ENCODE measurements at regions not wholly inside any gene's neighbourhood (a gene's known extent, or its start where the extent isn't known, plus 50 kb on each side); places are given as distances from the start of the nearest gene placed in this dataset.

DNA sequence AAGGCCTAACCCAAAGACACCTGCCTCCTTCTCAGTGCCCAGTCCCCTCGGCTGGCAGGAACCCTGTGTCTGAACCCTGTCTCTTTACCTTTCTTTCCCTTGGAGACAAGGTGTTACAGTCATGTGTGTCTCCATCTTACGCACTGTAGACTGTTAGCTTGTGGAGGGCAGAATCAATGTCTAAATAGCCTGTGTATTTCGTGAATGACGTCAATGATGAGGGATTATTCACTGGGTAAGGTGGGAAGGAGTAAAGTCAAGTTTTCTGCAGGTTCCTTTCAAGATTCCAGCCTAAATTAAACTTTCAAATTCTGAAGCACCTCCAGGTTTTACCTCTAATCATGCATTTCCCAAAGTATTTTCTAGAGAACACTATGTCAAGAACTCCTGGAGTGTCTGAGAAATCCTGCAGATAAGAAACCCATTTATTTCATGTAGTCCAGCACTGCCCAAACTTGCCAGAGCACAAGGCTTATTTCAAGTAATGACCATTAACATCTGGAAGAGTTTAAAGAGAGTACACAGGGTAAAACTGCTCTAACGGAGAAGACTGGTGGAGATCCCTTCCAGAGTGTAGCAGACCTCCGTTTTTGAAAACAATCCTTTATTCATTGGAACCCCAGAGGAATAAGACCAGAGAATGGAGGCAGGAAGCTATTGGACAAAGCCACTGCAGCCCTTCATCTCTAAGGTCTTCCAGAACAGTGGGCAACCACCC is 72.8 kb downstream of the KCNF1 start:
- no peak for DNase-seq (ENCODE audit: low read depth in 4 of 4, low spot score in 2 of 4)

DNA sequence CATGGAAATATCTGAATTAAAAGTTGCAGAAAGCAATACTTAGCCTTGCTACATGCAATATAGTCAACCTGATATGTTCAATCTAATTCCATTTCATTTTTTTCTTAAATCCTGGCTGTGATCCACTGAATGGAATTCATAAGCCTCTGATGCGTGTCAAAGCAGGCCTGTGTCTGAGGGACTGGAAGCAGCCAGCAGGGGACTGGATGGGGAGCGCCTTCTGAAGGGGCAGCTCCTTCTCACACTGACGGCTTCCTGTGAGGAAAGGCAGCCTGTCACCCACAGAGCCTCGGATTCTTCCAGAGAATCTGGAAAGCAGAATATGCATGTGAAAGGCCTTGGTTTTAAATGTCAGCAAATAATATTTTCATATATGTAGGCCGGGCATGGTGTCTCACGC is 73.5 kb downstream of the KCNF1 start:
- no peak for DNase-seq (ENCODE audit: low read depth in 4 of 4, low spot score in 2 of 4)

DNA sequence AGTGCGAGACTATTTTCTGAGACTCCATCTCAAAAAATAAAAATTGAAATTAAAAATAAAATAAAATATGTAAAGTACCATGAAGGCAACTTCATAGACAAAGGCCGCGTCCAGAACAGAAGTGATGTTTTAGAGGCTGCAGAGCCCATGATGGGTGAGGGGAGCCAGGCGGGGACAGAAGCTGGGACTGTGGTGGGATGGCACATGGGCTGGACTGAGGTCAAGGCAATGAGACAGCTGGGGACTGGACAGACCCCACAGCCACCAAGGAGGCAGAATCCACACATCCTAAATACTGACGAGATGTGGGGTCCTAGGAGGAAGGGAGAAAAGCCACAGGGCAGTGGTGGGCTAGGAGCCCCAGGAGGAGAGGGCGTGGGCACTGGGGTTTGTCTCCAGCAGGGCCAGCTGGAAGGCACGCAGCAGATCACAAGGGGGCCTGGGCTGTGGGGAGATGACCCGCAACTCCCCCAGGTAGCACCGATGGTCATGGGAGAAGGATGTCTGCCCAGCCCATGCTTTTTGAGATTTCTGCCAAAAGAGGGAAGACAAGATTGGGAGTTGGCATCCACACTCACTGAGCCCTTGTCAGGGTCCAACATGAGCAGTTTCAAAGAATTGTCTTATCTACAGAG is 74.3 kb downstream of the KCNF1 start:
- DNase-seq (ENCODE audit: low read depth in 4 of 4, low spot score in 2 of 4) = no peak

DNA sequence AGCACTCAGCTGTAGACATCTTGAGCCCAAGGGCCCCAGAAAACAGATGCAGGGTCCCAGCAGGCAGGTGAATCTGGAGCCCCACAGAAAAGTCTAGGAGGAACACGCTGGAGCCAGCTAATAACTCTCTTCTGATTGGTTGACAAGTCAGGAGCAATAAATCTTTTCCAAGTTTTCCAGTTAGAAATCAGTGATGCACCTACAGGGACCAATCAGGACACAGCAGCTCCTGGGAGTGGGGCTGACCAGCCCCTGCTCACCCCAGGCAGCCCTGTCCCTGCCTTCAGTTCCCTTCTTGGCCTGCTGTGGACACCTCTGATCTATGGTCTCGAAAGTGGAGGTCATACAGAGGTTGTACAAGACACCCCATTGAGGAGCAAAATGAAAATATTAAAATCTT is 75.7 kb downstream of the KCNF1 start:
- no peak for DNase-seq (ENCODE audit: low read depth in 4 of 4, low spot score in 2 of 4)

DNA sequence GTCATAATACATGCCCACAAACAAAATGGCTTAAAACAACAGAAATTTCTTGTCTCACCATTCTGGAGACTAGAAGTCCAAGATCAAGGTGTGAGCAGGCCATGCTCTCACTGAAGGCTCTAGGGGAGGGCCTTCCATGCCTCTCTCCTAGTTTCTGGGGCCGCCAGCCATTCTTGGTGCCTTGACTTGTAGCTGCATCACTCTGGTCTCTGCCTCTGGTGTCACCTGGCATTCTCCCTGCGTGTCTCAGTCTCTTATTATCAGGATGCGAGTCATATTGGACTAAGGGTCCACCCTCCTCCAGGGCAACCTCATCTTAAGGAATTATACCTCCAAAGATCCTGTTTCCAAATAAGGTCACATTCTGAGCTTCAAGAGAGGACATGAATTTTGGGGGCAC is 76.1 kb downstream of the KCNF1 start:
- no peak for DNase-seq (ENCODE audit: low read depth in 4 of 4, low spot score in 2 of 4)

DNA sequence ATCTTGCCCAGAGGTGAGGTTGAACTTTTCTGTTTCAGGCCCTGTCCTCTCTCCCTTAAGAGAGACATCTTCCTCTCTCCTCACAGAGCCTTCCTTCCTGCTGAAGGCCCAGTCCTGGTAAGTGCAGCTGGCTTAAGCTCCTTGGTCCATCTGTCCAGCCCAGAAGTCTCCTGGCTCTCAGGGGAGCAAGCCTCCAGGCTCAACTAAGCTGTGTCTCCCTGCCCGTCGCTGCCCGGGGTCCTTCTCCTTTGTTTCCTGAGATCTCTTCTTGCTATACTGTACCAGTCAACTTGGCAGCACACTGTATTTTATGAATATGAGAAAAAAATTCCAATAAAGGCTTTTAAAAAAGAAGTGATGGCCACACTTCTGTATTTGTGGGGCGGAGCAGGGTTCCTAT is 77.4 kb downstream of the KCNF1 start:
- no peak for DNase-seq (ENCODE audit: low read depth in 4 of 4, low spot score in 2 of 4)

DNA sequence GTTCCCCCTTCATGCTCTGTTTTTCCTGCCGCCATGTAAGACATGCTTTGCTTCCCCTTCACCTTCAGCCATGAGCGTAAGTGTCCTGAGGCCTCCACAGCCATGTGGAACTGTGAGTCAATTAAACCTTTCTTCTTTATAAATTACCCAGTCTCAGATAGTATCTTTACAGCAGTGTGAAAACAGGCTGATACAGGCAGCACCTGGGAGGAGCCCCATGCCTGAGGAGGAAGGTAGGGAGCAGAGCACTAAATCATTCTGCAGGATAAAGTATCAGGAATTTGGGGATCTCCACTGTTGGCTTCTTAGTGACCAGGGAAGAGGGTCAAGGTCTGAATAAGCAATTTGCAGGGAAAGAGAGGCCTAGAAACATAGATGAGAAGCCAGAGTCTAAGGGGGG is 78.0 kb downstream of the KCNF1 start:
- no peak for DNase-seq (ENCODE audit: low read depth in 4 of 4, low spot score in 2 of 4)

DNA sequence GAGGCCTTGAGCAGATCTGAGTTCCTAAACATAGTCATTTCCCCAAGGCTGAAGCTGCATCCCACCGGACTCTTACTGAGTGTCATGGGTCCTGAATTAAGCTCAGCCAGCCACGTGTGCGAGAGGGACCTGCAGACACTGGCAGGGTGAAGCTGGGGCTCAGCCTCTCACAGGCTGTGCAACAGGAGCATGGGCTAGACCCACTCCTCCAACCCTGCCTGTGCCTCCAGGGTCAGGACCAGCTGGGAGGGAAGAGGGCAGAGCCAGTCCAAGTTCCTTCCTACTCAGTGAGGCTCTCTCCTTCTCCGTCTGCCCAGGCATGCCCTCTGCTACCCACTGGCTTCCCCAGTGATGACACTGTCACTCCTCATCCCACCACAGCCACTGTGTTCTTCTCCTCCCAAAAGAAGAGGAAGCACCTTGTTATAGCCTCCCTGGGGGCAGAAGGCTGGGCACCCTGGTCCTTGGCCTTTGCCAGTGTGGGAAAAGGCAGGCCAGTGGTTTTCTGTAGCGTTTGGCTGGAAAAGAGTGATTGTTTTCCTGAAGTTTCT is 78.9 kb downstream of the KCNF1 start:
- no peak for DNase-seq (ENCODE audit: low read depth in 4 of 4, low spot score in 2 of 4)

DNA sequence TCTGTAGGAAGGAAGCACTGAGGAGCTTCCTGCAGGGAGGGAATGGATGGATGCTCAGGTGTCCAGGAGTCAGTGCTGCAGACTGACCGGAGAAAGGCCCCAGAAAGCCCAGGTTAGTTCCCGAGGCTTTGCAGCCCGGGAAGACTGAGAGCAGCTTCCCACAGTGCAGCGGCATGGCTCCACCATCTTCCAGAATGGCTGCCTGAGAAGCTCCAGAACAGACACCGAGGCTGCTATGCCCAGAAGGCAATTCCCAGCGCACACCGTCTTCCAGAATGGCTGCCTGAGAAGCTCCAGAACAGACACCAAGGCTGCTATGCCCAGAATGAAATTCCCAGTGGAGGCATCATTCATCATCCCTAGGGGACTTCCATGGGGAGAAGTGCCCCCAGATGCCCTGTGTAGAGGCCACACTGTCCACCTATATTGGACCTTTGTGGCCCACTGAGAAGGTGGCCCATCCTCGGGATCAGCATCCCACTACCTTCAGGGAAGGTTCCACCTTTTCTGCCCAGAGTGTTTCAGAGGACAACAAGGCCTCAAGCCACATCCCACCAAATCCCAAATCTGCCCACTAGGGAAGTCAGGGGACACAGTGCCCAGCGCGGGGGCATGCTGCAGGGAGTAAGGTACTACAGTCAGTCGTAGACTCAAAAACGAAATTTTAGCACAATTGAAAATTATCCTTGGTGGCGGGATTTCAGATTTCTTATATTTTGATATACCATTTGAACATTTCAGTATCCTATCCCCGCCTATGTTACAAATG is 80.5 kb downstream of the KCNF1 start:
- no peak for DNase-seq (ENCODE audit: low read depth in 4 of 4, low spot score in 2 of 4)

DNA sequence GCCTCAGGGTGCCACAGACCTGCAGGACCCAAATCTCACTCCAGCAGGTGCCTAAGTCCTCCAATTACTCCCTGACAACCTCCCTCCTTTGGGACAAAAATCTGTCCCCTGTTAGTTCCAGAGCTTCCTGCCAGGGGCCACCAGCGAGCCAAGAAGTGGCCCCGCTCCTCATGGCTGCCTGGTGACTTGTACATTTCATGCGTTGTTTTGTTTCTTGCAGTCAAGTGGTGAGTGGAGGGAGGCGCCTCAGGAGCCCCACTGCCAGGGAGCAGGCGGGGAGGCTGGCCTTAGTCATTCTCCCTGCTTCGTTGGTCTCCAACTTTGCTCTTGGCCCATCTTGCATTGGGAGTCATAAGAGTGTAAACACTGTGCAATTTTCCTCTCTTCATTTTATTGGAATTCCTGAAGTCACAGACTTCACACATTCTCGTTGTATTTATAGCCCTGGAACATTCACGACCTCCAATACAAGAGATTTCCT is 81.3 kb downstream of the KCNF1 start:
- no peak for DNase-seq (ENCODE audit: low read depth in 4 of 4, low spot score in 2 of 4)

DNA sequence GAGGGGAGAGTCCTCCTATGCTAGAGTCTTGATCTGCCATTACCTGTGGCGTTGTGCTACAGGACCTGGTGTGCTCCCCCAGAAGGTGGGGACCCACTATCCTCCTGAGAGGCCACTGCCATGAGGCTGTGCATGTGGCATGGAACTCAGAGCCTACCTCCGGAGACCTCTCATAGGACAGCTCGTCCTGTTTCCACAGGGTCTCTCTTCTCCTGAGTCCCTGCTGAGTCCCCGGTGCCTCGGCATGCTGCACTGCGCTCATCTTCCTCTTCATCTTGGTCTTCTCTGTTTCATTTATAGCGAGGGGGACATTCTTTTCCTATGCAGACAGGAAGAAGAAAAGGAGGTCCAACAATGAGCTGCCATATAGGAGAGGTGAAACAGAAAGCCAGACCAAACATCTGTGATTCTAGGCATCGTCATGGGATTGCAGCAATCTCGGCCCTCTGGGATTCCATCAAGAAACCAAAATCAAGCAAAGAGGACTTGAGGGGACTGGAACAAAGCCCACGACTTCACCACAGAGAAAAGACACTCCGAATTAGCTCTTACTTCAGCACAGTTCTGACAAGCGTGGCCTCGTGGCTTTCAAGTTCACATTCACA is 83.7 kb downstream of the KCNF1 start:
- DNase-seq (ENCODE audit: low read depth in 4 of 4, low spot score in 2 of 4) = no peak

DNA sequence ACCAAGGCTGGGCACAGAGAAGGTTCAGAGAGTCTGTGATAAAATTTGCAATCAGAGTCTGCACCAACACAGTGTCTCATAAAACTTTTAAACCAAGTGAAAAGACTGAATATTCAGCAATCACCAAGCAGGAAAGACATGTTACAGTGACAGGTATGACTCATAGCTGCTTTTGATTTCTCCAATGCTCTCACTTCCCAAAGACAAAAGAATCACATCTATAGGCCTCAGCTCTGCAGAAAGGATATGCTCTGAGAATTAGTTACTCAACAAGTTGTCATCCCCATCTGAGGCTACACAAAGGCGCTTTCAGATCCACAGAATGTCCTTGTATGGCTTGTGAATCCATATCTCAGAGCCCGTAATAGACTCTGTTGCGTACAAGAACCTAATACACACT is 92.5 kb downstream of the KCNF1 start:
- no peak for DNase-seq (ENCODE audit: low read depth in 4 of 4, low spot score in 2 of 4)

DNA sequence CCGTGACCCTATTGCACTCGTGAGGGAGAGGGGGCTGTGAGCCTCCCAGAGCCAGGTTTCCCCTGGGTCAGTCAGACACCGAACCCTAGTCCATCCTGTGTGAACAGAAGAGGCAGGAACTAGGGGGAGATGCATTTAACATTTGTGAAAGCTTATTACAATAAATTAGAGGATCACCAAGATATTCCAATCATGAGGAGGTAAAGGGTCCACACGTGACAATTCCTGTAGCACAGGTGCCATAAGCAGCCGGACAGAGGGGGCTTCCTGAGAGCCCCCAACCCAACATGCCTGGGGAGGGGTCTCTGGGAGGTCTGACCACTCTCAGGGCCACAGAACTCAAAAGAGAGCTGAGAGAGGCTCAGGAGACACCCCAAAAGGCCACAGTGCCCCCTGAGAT is 93.3 kb downstream of the KCNF1 start:
- DNase-seq (ENCODE audit: low read depth in 4 of 4, low spot score in 2 of 4) = no peak

DNA sequence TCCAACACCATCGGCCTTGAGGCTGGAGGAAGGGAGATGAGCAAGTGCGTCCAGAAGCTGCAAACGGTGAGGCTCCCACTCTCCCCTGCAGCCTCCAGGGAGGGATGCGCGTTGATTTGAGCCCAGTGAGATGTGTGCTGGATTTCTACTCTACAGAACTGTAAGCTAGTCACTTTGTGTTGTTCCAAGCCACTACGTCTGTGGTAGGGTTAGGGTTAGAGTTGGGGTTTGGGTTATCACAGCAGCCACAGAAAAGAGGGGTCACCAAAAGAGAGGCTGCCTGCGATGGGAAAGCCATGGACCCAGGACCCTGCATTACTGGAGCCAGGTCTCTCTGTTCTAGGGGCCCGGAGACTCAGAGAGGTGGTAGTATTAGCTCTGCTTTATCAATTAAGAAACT is 94.5 kb downstream of the KCNF1 start:
- no peak for DNase-seq (ENCODE audit: low read depth in 4 of 4, low spot score in 2 of 4)

DNA sequence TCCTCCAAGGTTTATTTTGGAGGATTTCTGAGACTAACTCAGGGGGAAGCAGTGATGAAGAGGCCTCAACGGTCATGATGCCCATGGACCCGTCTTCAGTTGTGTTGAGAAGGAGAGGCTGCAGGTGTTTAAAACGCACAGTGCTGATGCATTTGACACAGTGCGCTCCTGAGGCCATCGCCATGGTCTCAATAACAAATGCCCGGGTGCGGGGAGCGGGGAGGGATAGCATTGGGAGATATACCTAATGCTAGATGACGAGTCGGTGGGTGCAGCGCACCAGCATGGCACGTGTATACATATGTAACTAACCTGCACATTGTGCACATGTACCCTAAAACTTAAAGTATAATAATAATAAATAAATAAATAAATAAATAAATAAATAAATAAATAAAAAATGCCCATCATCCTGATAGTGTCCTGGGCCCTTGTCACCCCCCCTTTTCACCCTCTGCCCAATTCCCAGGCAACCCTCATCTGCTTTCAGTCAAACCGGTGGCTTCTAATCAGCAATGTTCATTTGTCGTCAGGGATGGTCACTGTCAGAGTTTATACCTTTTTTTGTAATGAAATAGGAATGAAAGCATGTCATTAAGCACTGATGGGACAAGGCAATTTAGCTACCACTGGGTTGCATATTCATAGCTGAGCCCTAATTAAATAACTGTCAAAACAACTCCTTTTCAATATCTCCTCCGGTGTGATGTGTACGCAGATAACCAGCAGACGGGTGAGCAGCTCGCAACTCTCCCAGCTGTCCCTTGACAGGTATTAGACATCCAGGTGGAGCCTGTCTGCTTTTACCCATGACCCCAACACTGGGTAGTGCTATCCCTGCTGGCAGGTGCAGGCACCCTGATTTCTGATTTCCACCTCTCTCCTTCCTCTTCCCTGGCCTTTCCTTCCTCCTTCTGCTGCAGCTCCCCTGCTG is 95.9 kb downstream of the KCNF1 start:
- DNase-seq (ENCODE audit: low read depth in 4 of 4, low spot score in 2 of 4) = no peak

DNA sequence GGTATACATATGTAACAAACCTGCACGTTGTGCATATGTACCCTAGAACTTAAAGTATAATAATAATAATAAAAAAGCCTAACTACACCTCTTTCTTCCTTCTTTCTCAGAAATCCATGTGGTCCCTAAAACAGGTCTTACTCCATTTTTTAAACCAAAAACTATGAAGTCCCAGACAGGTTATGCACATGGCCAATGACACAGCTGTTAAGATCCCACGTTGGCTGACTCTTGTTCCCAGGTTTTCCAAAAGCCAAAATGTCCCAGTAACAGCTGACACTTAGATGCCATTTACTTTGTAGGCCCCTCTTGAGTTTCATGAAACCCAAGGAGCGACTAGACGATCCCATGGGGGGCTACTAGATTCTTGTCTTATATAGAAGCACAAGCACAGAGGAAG is 97.0 kb downstream of the KCNF1 start:
- DNase-seq (ENCODE audit: low read depth in 4 of 4, low spot score in 2 of 4) = no peak

DNA sequence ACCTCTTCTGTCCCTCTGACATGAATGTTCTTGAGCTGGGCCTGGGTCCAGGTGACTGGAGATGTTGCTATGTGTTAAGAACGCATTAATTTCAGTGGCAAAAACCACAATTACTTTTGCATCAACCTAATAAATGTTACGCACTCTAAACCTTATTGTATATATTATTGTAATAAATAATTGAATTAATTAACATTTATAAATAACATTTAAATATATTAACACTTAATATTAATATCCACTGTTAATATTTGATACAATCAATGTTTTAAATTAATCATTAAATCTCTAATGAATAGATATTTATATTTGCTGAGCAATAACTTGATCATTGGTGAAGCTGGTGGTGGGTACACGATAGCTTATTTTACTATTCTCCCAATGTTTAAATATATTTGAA is 97.4 kb downstream of the KCNF1 start:
- DNase-seq (ENCODE audit: low read depth in 4 of 4, low spot score in 2 of 4) = no peak

DNA sequence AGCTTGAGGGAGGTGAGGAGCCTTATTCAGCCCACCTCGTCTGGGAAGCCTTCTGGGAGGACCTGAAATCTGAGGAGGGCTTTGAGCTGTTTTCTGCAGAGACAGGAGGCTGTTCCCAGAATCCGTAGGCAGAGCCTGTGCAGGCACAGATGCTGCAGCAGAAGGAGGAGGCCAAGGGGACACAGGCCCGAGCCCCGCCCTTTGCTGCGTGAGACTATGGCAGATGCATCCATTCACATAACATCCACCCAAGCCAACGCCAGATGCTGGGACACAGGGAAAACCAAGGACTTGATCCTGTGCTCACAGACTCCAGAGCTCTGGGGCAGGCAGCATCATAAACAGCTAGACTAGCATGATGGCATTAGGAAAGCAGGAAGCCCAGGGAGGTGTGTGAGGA is 98.2 kb downstream of the KCNF1 start:
- no peak for DNase-seq (ENCODE audit: low read depth in 4 of 4, low spot score in 2 of 4)

DNA sequence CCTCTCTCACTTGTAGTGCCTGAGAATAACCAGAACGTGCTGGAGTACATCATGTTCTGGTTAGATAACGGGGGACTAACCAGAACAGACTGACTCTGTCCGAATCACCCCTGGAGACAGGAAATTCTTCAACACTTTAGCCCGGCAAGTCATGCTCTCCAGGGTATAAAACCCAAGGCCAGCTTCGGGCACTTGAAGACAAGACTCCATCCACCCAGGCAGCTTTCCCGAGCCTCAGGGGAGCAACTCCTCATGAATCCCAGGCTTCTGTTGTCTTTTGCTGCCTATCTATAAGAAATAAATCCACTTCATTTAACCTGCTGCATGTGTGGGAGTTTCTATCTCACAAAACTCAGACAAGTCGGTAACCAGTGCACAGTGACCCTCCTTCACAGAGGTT is 99.6 kb downstream of the KCNF1 start:
- no peak for DNase-seq (ENCODE audit: low read depth in 4 of 4, low spot score in 2 of 4)

DNA sequence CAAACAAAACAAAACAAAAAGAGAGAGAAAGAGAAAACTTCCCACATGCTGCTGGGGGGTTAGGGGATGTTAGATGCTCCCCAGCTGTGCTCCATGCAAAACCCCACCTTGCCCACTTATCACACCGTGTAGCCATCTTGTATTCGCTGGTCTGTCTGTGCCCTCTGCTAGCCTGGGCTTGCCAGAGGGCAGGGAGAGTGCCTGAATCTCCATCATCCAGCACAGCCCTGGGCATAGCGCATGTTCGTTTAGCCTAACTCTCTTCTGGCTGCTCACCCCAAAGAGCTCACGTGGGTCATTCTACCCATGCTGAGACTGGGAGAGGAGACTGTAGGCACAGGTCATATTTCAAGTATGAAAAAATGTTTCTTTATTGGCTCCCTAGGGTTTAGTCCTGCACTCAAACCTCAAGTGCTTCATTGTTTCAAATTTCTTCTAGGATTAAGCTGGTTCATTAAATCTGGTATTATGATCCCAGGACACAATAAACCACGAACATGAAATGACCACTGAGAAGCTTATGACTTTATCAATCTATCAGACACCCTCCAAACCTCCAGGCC is 100.5 kb downstream of the KCNF1 start:
- DNase-seq (ENCODE audit: low read depth in 4 of 4, low spot score in 2 of 4) = no peak
